ENCODE measurements at regions not wholly inside any gene's neighbourhood (a gene's known extent, or its start where the extent isn't known, plus 50 kb on each side); places are given as distances from the start of the nearest gene placed in this dataset.
"Not testable (repeated sequence)": the region's sequence is repeated elsewhere in the genome, so short reads cannot be mapped to it uniquely, and the experiment has no call there.

- no peak overlapping the region for H3K9ac ChIP-seq (ENCODE audit: low read length in 5 of 5)
- H3K27me3 ChIP-seq (ENCODE audit: control insufficient read depth in 5 of 5, insufficient read depth in 4 of 5, low read length in 5 of 5) = no peaks in the 10 kb centered on the region
- H3K4me1 ChIP-seq (ENCODE audit: control insufficient read depth in 5 of 5, insufficient read depth in 5 of 5, low read length in 5 of 5) = peaks cover 0 to 4% (median 0%) of the 10 kb centered on the region in 5 donors
- H3K27ac ChIP-seq (ENCODE audit: low read depth, low read length) = no peak overlapping the region
- no peak overlapping the region for H3K4me3 ChIP-seq (ENCODE audit: low read depth in 1 of 5, low read length in 5 of 5)
- H3K36me3 ChIP-seq (ENCODE audit: control insufficient read depth in 5 of 5, insufficient read depth in 5 of 5, low read length in 5 of 5) = no peaks in the 10 kb centered on the region
- peaks cover 0 to 2% (median 0%) of the 10 kb centered on the region in 5 donors for H3K9me3 ChIP-seq (ENCODE audit: control insufficient read depth in 5 of 5, low read length in 5 of 5)
Measured at GRCh38 chr2:52345676-52346075, 1313.7 kb upstream of the NRXN1 start.

DNA sequence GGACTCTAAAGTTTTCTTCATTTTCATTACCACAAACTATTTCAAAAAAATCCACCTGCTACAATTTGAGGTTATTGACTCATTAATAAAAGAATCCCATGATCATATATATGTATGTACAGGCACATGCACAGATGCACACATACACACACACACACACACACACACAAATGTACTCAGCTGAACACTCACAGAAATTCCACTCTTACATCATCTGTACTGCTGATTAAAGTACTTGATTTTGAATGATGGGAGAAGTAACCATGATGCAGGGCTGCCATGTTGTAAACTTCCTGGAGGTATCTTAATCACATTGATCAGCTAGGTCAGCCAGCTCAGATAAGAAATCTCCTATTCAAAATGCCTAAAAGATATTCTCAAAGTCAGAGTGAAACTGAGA is 1313.2 kb upstream of the NRXN1 start:
- H3K27ac ChIP-seq (ENCODE audit: low read depth, low read length) = no peak overlapping the region
- H3K9ac ChIP-seq (ENCODE audit: low read length in 5 of 5) = no peak overlapping the region
- H3K36me3 ChIP-seq (ENCODE audit: control insufficient read depth in 5 of 5, insufficient read depth in 5 of 5, low read length in 5 of 5) = no peaks in the 10 kb centered on the region
- H3K27me3 ChIP-seq (ENCODE audit: control insufficient read depth in 5 of 5, insufficient read depth in 4 of 5, low read length in 5 of 5) = no peaks in the 10 kb centered on the region
- H3K4me3 ChIP-seq (ENCODE audit: low read depth in 1 of 5, low read length in 5 of 5) = no peak overlapping the region
- peaks cover 0 to 4% (median 0%) of the 10 kb centered on the region in 5 donors for H3K4me1 ChIP-seq (ENCODE audit: control insufficient read depth in 5 of 5, insufficient read depth in 5 of 5, low read length in 5 of 5)
- peaks cover 0 to 2% (median 0%) of the 10 kb centered on the region in 5 donors for H3K9me3 ChIP-seq (ENCODE audit: control insufficient read depth in 5 of 5, low read length in 5 of 5)

DNA sequence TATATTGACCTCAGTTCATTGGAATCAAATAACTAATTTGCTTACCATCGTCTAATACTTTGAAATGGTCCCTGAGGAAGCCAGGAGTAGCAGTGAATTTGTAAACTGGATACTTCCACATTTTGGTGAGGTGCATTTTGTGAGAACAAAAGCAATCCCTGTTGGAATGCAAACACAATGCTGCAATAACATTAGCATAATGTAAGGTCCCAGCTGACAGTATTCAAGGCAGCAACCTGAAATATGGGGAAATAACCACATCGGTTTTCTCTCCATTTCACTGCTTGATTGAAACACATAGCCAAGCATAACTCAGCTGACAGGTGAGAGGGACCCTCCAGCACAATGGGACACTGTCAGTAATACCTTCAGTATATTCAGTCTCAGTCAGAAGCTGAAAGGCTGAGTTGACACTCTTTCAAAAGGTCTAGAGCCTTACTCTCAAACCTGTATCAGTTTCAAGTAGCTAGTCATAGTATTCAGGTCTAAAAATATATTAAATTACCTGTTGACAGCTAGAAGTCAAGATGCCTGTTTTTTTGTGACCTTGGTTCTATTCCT is 1311.9 kb upstream of the NRXN1 start:
- Histone ChIP-seq H3K36me3 (ENCODE audit: control insufficient read depth in 5 of 5, insufficient read depth in 5 of 5, low read length in 5 of 5) (no peaks in the 10 kb centered on the region), H3K4me1 (ENCODE audit: control insufficient read depth in 5 of 5, insufficient read depth in 5 of 5, low read length in 5 of 5) (peaks cover 0 to 4% (median 0%) of the 10 kb centered on the region in 5 donors), H3K9me3 (ENCODE audit: control insufficient read depth in 5 of 5, low read length in 5 of 5) (no peaks in the 10 kb centered on the region), H3K4me3 (ENCODE audit: low read depth in 1 of 5, low read length in 5 of 5) (no peak overlapping the region), H3K27ac (ENCODE audit: low read depth, low read length) (no peak overlapping the region), H3K27me3 (ENCODE audit: control insufficient read depth in 5 of 5, insufficient read depth in 4 of 5, low read length in 5 of 5) (no peaks in the 10 kb centered on the region), H3K9ac (ENCODE audit: low read length in 5 of 5) (no peak overlapping the region)

- H3K4me1 ChIP-seq (ENCODE audit: control insufficient read depth in 5 of 5, insufficient read depth in 5 of 5, low read length in 5 of 5) = peaks cover 0 to 4% (median 0%) of the 10 kb centered on the region in 5 donors
- no peak overlapping the region for H3K4me3 ChIP-seq (ENCODE audit: low read depth in 1 of 5, low read length in 5 of 5)
Measured at GRCh38 chr2:52343010-52343409, 1311.1 kb upstream of the NRXN1 start.

DNA sequence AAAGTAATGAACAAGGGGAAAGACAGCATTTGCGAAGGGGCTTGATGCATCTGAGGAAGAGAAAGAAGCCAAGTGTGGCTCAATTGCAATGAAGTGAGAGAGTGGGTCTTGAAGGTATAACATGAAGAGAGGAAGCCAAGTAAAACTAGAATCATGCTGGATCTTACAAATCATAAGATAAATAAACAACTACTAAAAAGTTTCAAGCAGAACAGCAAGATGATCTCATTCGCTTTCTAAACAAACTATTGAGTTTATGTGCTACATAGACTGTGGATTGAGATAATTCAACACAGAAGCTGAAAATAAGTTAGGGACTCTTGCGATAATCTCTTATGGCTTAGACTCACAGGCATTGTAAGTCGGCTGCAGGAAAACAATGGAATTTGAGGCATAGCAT is 1310.5 kb upstream of the NRXN1 start:
- Histone ChIP-seq H3K4me3 (ENCODE audit: low read depth in 1 of 5, low read length in 5 of 5) (no peak overlapping the region), H3K27me3 (ENCODE audit: control insufficient read depth in 5 of 5, insufficient read depth in 4 of 5, low read length in 5 of 5) (no peaks in the 10 kb centered on the region), H3K4me1 (ENCODE audit: control insufficient read depth in 5 of 5, insufficient read depth in 5 of 5, low read length in 5 of 5) (peaks cover 0 to 4% (median 0%) of the 10 kb centered on the region in 5 donors), H3K27ac (ENCODE audit: low read depth, low read length) (no peak overlapping the region), H3K36me3 (ENCODE audit: control insufficient read depth in 5 of 5, insufficient read depth in 5 of 5, low read length in 5 of 5) (no peaks in the 10 kb centered on the region), H3K9me3 (ENCODE audit: control insufficient read depth in 5 of 5, low read length in 5 of 5) (no peaks in the 10 kb centered on the region), H3K9ac (ENCODE audit: low read length in 5 of 5) (no peak overlapping the region)

More at GRCh38 chr2:52343010-52343409, 1311.1 kb upstream of the NRXN1 start:
- Histone ChIP-seq H3K9me3 (ENCODE audit: control insufficient read depth in 5 of 5, low read length in 5 of 5) (no peaks in the 10 kb centered on the region), H3K36me3 (ENCODE audit: control insufficient read depth in 5 of 5, insufficient read depth in 5 of 5, low read length in 5 of 5) (no peaks in the 10 kb centered on the region), H3K9ac (ENCODE audit: low read length in 5 of 5) (no peak overlapping the region), H3K27ac (ENCODE audit: low read depth, low read length) (no peak overlapping the region), H3K27me3 (ENCODE audit: control insufficient read depth in 5 of 5, insufficient read depth in 4 of 5, low read length in 5 of 5) (no peaks in the 10 kb centered on the region)

DNA sequence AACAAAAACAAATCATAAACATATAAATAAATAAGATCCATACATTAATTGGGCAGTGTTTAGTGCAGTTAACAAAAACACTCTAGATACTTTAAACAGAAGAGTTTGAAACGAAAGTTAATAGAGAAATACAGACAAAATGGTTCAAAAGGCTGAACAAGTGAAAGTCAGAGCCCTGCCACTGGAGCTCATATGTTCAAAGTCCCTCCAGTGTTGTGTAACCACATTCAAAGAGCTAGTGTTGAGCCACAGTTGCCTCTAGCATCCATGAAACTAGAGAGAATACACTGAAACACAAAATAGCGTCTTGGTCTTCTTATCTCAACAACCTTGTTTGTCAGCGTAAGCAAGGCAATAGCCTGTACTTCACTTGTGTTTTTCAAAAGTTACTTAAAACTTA is 1309.8 kb upstream of the NRXN1 start:
- Histone ChIP-seq H3K9me3 (ENCODE audit: control insufficient read depth in 5 of 5, low read length in 5 of 5) (no peaks in the 10 kb centered on the region), H3K9ac (ENCODE audit: low read length in 5 of 5) (no peak overlapping the region), H3K27me3 (ENCODE audit: control insufficient read depth in 5 of 5, insufficient read depth in 4 of 5, low read length in 5 of 5) (no peaks in the 10 kb centered on the region), H3K36me3 (ENCODE audit: control insufficient read depth in 5 of 5, insufficient read depth in 5 of 5, low read length in 5 of 5) (no peaks in the 10 kb centered on the region), H3K4me3 (ENCODE audit: low read depth in 1 of 5, low read length in 5 of 5) (no peak overlapping the region), H3K27ac (ENCODE audit: low read depth, low read length) (no peak overlapping the region), H3K4me1 (ENCODE audit: control insufficient read depth in 5 of 5, insufficient read depth in 5 of 5, low read length in 5 of 5) (peaks cover 0 to 4% (median 0%) of the 10 kb centered on the region in 5 donors)

GRCh38 chr2:52340171-52340570 is 1308.2 kb upstream of the NRXN1 start:
- no peak overlapping the region for H3K9ac ChIP-seq (ENCODE audit: low read length in 5 of 5)
- no peaks in the 10 kb centered on the region for H3K27me3 ChIP-seq (ENCODE audit: control insufficient read depth in 5 of 5, insufficient read depth in 4 of 5, low read length in 5 of 5)
- no peaks in the 10 kb centered on the region for H3K9me3 ChIP-seq (ENCODE audit: control insufficient read depth in 5 of 5, low read length in 5 of 5)
- no peak overlapping the region for H3K4me3 ChIP-seq (ENCODE audit: low read depth in 1 of 5, low read length in 5 of 5)
- H3K36me3 ChIP-seq (ENCODE audit: control insufficient read depth in 5 of 5, insufficient read depth in 5 of 5, low read length in 5 of 5) = no peaks in the 10 kb centered on the region
- no peak overlapping the region for H3K27ac ChIP-seq (ENCODE audit: low read depth, low read length)
- H3K4me1 ChIP-seq (ENCODE audit: control insufficient read depth in 5 of 5, insufficient read depth in 5 of 5, low read length in 5 of 5) = peaks cover 0 to 4% (median 0%) of the 10 kb centered on the region in 5 donors

DNA sequence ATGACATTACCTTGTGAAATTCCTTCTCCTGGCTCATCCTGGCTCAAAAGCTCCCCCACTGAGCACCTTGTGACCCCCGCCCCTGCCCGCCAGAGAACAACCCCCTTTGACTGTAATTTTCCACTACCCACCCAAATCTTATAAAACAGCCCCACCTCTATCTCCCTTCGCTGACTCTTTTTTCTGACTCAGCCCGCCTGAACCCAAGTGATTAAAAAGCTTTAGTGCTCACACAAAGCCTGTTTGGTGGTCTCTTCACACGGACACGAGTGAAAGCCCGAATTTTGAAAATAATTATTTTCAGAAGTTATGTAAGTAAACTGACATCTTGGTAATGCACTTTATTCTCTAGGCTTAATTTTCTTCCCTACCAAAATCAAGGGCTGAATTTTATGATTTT is 1305.9 kb upstream of the NRXN1 start:
- not testable (repeated sequence) for H3K27me3 ChIP-seq (ENCODE audit: control insufficient read depth in 5 of 5, insufficient read depth in 4 of 5, low read length in 5 of 5); H3K36me3 ChIP-seq (ENCODE audit: control insufficient read depth in 5 of 5, insufficient read depth in 5 of 5, low read length in 5 of 5); H3K4me1 ChIP-seq (ENCODE audit: control insufficient read depth in 5 of 5, insufficient read depth in 5 of 5, low read length in 5 of 5); H3K4me3 ChIP-seq (ENCODE audit: low read depth in 1 of 5, low read length in 5 of 5); H3K9me3 ChIP-seq (ENCODE audit: control insufficient read depth in 5 of 5, low read length in 5 of 5); H3K27ac ChIP-seq (ENCODE audit: low read depth, low read length); H3K9ac ChIP-seq (ENCODE audit: low read length in 5 of 5)

DNA sequence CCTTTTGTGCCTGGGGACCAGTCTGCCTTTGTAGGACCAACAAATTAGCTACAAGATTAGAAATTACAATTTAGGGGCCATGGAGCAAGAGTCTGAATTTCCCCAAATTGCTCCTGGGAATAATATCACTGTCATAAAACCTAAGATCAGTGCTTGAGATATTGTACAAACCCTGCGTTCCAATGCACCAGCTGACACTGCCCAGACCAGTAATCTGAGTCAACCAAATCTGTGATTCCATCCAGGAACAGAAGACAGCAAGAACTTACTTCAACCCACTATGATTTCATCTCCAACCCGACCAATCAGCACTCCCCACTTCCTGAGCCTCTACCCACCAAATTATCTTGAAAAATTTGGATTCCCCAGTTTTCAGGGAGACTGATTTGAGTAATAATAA is 1305.0 kb upstream of the NRXN1 start:
- H3K9ac ChIP-seq (ENCODE audit: low read length in 5 of 5) = no peak overlapping the region
- no peaks in the 10 kb centered on the region for H3K9me3 ChIP-seq (ENCODE audit: control insufficient read depth in 5 of 5, low read length in 5 of 5)

DNA sequence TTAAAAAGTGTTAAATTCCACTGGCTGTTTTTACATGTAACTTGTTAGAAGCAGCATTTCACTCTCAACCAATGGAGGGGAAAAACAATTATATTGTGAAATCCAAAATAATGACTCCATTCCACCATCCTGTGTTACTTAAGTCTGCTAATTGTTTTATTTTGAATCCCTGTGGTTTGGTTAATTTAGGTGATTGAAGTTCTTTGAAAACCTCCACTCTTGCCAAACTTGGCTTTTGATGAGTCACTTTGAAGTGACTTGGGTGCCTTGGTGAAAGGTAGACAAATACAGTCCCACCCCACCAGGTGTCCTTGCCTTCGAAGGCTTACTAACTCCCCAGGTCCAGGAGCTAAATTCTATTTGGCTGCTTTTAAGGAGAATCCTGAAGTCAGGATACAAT is 1303.8 kb upstream of the NRXN1 start:
- Histone ChIP-seq H3K9me3 (ENCODE audit: control insufficient read depth in 5 of 5, low read length in 5 of 5) (no peaks in the 10 kb centered on the region), H3K4me1 (ENCODE audit: control insufficient read depth in 5 of 5, insufficient read depth in 5 of 5, low read length in 5 of 5) (no peaks in the 10 kb centered on the region), H3K27ac (ENCODE audit: low read depth, low read length) (no peak overlapping the region), H3K4me3 (ENCODE audit: low read depth in 1 of 5, low read length in 5 of 5) (no peak overlapping the region), H3K9ac (ENCODE audit: low read length in 5 of 5) (no peak overlapping the region), H3K36me3 (ENCODE audit: control insufficient read depth in 5 of 5, insufficient read depth in 5 of 5, low read length in 5 of 5) (no peaks in the 10 kb centered on the region), H3K27me3 (ENCODE audit: control insufficient read depth in 5 of 5, insufficient read depth in 4 of 5, low read length in 5 of 5) (no peaks in the 10 kb centered on the region)

More for the DNA sequence above, 1305.0 kb upstream of the NRXN1 start:
- H3K4me1 ChIP-seq (ENCODE audit: control insufficient read depth in 5 of 5, insufficient read depth in 5 of 5, low read length in 5 of 5) = no peaks in the 10 kb centered on the region
- H3K4me3 ChIP-seq (ENCODE audit: low read depth in 1 of 5, low read length in 5 of 5) = no peak overlapping the region
- H3K27me3 ChIP-seq (ENCODE audit: control insufficient read depth in 5 of 5, insufficient read depth in 4 of 5, low read length in 5 of 5) = no peaks in the 10 kb centered on the region
- no peaks in the 10 kb centered on the region for H3K36me3 ChIP-seq (ENCODE audit: control insufficient read depth in 5 of 5, insufficient read depth in 5 of 5, low read length in 5 of 5)
- no peak overlapping the region for H3K27ac ChIP-seq (ENCODE audit: low read depth, low read length)

GRCh38 chr2:52334185-52334584 is 1302.3 kb upstream of the NRXN1 start:
- no peaks in the 10 kb centered on the region for H3K9me3 ChIP-seq (ENCODE audit: control insufficient read depth in 5 of 5, low read length in 5 of 5)
- no peaks in the 10 kb centered on the region for H3K4me1 ChIP-seq (ENCODE audit: control insufficient read depth in 5 of 5, insufficient read depth in 5 of 5, low read length in 5 of 5)
- no peak overlapping the region for H3K9ac ChIP-seq (ENCODE audit: low read length in 5 of 5)
- H3K4me3 ChIP-seq (ENCODE audit: low read depth in 1 of 5, low read length in 5 of 5) = no peak overlapping the region
- no peaks in the 10 kb centered on the region for H3K27me3 ChIP-seq (ENCODE audit: control insufficient read depth in 5 of 5, insufficient read depth in 4 of 5, low read length in 5 of 5)
- no peaks in the 10 kb centered on the region for H3K36me3 ChIP-seq (ENCODE audit: control insufficient read depth in 5 of 5, insufficient read depth in 5 of 5, low read length in 5 of 5)
- H3K27ac ChIP-seq (ENCODE audit: low read depth, low read length) = no peak overlapping the region

Measured in subcutaneous abdominal adipose tissue (tissue), 5 donors.